Caco-2 (cell line): ENCODE measurements at regions not wholly inside any gene's neighbourhood (a gene's known extent, or its start where the extent isn't known, plus 50 kb on each side); places are given as distances from the start of the nearest gene placed in this dataset.
"Not testable (repeated sequence)": the region's sequence is repeated elsewhere in the genome, so short reads cannot be mapped to it uniquely, and the experiment has no call there.

ENCODE experiments used
- BruUV-seq: library from RNA; stranded (reverse); fragments of 400-500 nt; replicated peaks from 2 replicates; lab custom pipeline; 2021; lab: Mats Ljungman, UMichigan
- CTCF ChIA-PET: fragments of 300-600 bp; sonication (Branson Sonifier 250); formaldehyde crosslinking; loops from one replicate; lab custom pipeline; 2022; ENCODE audit warnings: antibody characterized with exemption; lab: Charles Lee
- POLR2A ChIA-PET: fragments of 300-600 bp; sonication (Branson Sonifier 250); formaldehyde crosslinking; loops from one replicate; lab custom pipeline; 2022; ENCODE audit warnings: antibody characterized with exemption; lab: Charles Lee
- DNase-seq, 2 experiments: peaks; one replicate each; pipeline versions ENCODE4 v3.0.0 to v3.0.0-alpha.2; 2020 to 2022
- H3K27me3 ChIP-seq: replicated peaks from 2 replicates; pipeline ENCODE4 v1.6.0; 2011; ENCODE audit warnings: low read length; ENCODE audit not compliant: control insufficient read depth, insufficient read depth
- H3K36me3 ChIP-seq: 2 replicates; pipeline ENCODE4 v1.5.1; 2011; ENCODE audit warnings: low read length; ENCODE audit not compliant: control insufficient read depth, insufficient read depth
- H3K4me1 ChIP-seq: fragments of 250-450 bp; sonication (Bioruptor Pico); 2 replicates; pipeline ENCODE4 v1.5.1; 2020; ENCODE audit warnings: mild to moderate bottlenecking
- H3K4me3 ChIP-seq: 2 replicates; pipeline ENCODE4 v1.5.1; 2011; ENCODE audit warnings: low read depth, mild to moderate bottlenecking, control low read depth, low read length
- H3K9me3 ChIP-seq: fragments of 250-450 bp; sonication (Bioruptor Pico); 2 replicates; pipeline ENCODE4 v1.5.1; 2020; ENCODE audit warnings: mild to moderate bottlenecking, moderate library complexity
- H3K27ac Mint-ChIP-seq: one replicate; pipeline ENCODE4 v1.8.0; 2022; ENCODE audit warnings: mixed read lengths; ENCODE audit not compliant: unreplicated experiment
- H3K27me3 Mint-ChIP-seq: one replicate; pipeline ENCODE4 v1.8.0; 2022; ENCODE audit warnings: mixed read lengths; ENCODE audit not compliant: insufficient read depth, unreplicated experiment
- H3K36me3 Mint-ChIP-seq: one replicate; pipeline ENCODE4 v1.8.0; 2022; ENCODE audit warnings: mild to moderate bottlenecking, mixed read lengths; ENCODE audit not compliant: insufficient read depth, unreplicated experiment
- H3K4me1 Mint-ChIP-seq: one replicate; pipeline ENCODE4 v1.8.0; 2022; ENCODE audit warnings: low read depth, mixed read lengths; ENCODE audit not compliant: unreplicated experiment
- H3K4me3 Mint-ChIP-seq: one replicate; pipeline ENCODE4 v1.8.0; 2022; ENCODE audit warnings: mild to moderate bottlenecking, moderate library complexity, mixed read lengths; ENCODE audit not compliant: unreplicated experiment
- H3K9me3 Mint-ChIP-seq: one replicate; pipeline ENCODE4 v1.8.0; 2022; ENCODE audit warnings: mixed read lengths; ENCODE audit not compliant: unreplicated experiment
- intact Hi-C: fragments of 100-400 bp; cut with micrococcal nuclease; formaldehyde crosslinking; loops from one replicate; pipeline ENCODE4 v1.10.0; 2022; ENCODE audit not compliant: unreplicated experiment
- TF ChIP-seq, protein P1 (sequence below), 2 experiments: fragments of 200-600 bp in 1 of 2; IDR thresholded peaks; 1 replicate in 1 of 2; 2 replicates in 1 of 2; pipeline versions ENCODE4 v1.5.1 to v1.8.0; 2011 to 2022; ENCODE audit warnings: antibody characterized with exemption in 1 of 2, control low read depth in 1 of 2, inconsistent platforms in 1 of 2, low read depth in 1 of 2, low read length in 1 of 2, mild to moderate bottlenecking in 1 of 2, moderate library complexity in 1 of 2; ENCODE audit not compliant: insufficient read depth in 1 of 2, severe bottlenecking in 1 of 2, unreplicated experiment in 1 of 2

DNA sequence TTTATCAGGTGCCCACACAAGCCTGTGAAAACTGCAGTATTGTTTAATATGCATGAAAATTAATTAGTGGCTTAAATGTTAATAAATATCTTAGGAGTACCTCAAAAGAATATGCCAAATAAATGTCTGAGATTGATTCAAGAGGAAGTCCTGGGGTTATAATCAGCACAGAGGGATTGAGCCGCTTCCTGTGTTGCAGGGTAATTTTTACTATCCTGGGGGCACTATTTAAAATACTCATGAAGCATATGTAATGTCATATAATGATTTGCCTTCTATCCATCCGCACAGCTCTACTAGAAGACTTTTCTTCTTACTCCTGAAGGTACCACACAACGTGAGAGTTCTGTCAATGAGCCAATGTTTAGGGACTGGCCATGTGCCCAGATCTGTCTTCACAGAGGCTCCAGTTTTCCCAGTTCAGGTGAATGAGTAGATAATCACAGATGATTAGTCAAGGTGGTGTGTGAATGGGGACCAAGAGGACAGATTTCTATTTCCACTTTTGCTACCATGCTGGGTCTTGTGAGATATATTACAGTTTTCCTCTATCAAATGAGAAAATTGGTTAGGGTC is 233.3 kb downstream of the USP46 start:
- Mint-ChIP-seq H3K36me3 (no peaks in the 10 kb centered on the region), H3K4me3 (no peak overlapping the region)
- intact Hi-C loops: no loop called here

DNA sequence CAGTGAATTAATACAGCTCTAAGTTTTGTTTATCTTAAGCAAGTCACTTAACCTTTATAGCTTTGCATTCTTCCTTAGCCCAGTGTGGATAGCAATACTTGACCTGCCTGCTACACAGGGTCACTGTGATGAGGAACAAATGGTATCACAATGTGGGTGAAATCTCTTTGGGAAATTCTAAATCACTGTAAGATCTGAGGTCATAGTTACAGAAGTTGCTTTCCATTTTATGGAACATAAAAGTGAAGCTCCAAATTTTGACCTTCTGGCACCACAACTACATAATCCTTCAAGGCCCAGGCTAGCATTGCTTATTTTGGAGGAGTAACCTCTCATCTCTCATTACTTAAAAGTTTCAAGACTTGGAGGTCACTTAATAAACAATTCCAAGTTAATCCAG is 227.7 kb downstream of the USP46 start:
- H3K27me3 ChIP-seq: no peaks in the 10 kb centered on the region
- ChIA-PET POLR2A (no interaction called here), CTCF (no interaction called here)
- no TSS peak for BruUV-seq
- no peak overlapping the region for H3K27ac Mint-ChIP-seq
- TF ChIP-seq, protein P1, sequence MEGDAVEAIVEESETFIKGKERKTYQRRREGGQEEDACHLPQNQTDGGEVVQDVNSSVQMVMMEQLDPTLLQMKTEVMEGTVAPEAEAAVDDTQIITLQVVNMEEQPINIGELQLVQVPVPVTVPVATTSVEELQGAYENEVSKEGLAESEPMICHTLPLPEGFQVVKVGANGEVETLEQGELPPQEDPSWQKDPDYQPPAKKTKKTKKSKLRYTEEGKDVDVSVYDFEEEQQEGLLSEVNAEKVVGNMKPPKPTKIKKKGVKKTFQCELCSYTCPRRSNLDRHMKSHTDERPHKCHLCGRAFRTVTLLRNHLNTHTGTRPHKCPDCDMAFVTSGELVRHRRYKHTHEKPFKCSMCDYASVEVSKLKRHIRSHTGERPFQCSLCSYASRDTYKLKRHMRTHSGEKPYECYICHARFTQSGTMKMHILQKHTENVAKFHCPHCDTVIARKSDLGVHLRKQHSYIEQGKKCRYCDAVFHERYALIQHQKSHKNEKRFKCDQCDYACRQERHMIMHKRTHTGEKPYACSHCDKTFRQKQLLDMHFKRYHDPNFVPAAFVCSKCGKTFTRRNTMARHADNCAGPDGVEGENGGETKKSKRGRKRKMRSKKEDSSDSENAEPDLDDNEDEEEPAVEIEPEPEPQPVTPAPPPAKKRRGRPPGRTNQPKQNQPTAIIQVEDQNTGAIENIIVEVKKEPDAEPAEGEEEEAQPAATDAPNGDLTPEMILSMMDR (IDR thresholded peaks at IDR 0.05; ENCODE audit: insufficient read depth in 1 of 2, low read depth in 1 of 2, low read length in 1 of 2, severe bottlenecking in 1 of 2, unreplicated experiment in 1 of 2): no peak
- DNase-seq: no peak
- H3K4me1 ChIP-seq: no peaks in the 10 kb centered on the region
- no peaks in the 10 kb centered on the region for H3K4me1 Mint-ChIP-seq
- H3K36me3 Mint-ChIP-seq: no peaks in the 10 kb centered on the region
- no peak overlapping the region for H3K4me3 Mint-ChIP-seq
- no peak overlapping the region for H3K4me3 ChIP-seq
- H3K27me3 Mint-ChIP-seq: no peaks in the 10 kb centered on the region
- H3K9me3 Mint-ChIP-seq: no peaks in the 10 kb centered on the region
- H3K9me3 ChIP-seq: no peaks in the 10 kb centered on the region
- H3K36me3 ChIP-seq: no peaks in the 10 kb centered on the region
- intact Hi-C loops: no loop called here

More for the DNA sequence above, 233.3 kb downstream of the USP46 start:
- TF ChIP-seq, protein P1 (IDR thresholded peaks at IDR 0.05; ENCODE audit: insufficient read depth in 1 of 2, low read depth in 1 of 2, low read length in 1 of 2, severe bottlenecking in 1 of 2, unreplicated experiment in 1 of 2): no peak
- H3K4me1 ChIP-seq: no peaks in the 10 kb centered on the region
- H3K27ac Mint-ChIP-seq: no peak overlapping the region
- H3K4me3 ChIP-seq: no peak overlapping the region
- DNase-seq: no peak
- H3K4me1 Mint-ChIP-seq: no peaks in the 10 kb centered on the region
- H3K9me3 ChIP-seq: no peaks in the 10 kb centered on the region
- no TSS peak for BruUV-seq
- ChIA-PET POLR2A (no interaction called here), CTCF (no interaction called here)
- H3K27me3 Mint-ChIP-seq: peaks cover 2% of the 10 kb centered on the region
- no peaks in the 10 kb centered on the region for H3K27me3 ChIP-seq
- no peaks in the 10 kb centered on the region for H3K36me3 ChIP-seq
- H3K9me3 Mint-ChIP-seq: no peaks in the 10 kb centered on the region

DNA sequence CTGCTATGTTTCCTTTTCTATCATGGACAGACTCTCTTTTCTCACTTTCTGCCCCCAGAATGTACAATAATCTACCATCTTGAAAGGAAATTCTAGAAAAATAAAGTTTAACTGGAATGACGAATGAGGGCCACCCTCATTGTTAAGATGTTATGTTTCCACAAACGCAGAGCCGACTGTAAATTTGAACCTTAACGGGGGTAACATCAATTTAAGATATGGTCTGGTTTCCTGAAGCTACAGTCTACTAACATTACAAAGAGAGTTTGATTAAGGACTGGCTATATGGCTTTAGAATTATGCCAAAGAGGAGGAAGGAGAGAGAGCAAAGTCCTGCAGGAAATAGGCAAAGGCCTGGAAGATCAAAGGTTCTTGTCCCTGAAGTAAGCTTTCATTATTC is 227.2 kb downstream of the USP46 start:
- Mint-ChIP-seq H3K36me3 (no peaks in the 10 kb centered on the region), H3K4me3 (no peak overlapping the region), H3K4me1 (no peaks in the 10 kb centered on the region), H3K27me3 (no peaks in the 10 kb centered on the region), H3K9me3 (no peaks in the 10 kb centered on the region), H3K27ac (no peak overlapping the region)
- Histone ChIP-seq H3K36me3 (no peaks in the 10 kb centered on the region), H3K9me3 (no peaks in the 10 kb centered on the region), H3K4me3 (no peak overlapping the region), H3K27me3 (no peaks in the 10 kb centered on the region), H3K4me1 (no peaks in the 10 kb centered on the region)
- intact Hi-C loops: no loop called here
- no TSS peak for BruUV-seq
- ChIA-PET POLR2A (no interaction called here), CTCF (no interaction called here)
- no peak for DNase-seq
- TF ChIP-seq, protein P1 (IDR thresholded peaks at IDR 0.05; ENCODE audit: insufficient read depth in 1 of 2, low read depth in 1 of 2, low read length in 1 of 2, severe bottlenecking in 1 of 2, unreplicated experiment in 1 of 2): no peak

DNA sequence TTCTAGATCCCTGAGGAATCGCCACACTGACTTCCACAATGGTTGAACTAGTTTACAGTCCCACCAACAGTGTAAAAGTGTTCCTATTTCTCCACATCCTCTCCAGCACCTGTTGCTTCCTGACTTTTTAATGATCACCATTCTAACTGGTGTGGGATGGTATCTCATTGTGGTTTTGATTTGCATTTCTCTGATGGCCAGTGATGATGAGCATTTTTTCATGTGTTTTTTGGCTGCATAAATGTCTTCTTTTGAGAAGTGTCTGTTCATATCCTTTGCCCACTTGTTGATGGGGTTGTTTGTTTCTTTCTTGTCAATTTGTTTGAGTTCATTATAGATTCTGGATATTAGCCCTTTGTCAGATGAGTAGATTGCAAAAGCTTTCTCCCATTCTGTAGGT is 216.6 kb downstream of the USP46 start:
- BruUV-seq, DNase-seq, POLR2A ChIA-PET, H3K4me3 ChIP-seq, H3K36me3 ChIP-seq, H3K4me3 Mint-ChIP-seq, H3K9me3 ChIP-seq, H3K27me3 Mint-ChIP-seq, H3K4me1 ChIP-seq, H3K36me3 Mint-ChIP-seq, H3K27ac Mint-ChIP-seq, intact Hi-C loops, H3K27me3 ChIP-seq, CTCF ChIA-PET, H3K4me1 Mint-ChIP-seq, H3K9me3 Mint-ChIP-seq: not testable (repeated sequence)
